ENCODE measurements at regions not wholly inside any gene's neighbourhood (a gene's known extent, or its start where the extent isn't known, plus 50 kb on each side); places are given as distances from the start of the nearest gene placed in this dataset.
"Not testable (repeated sequence)": the region's sequence is repeated elsewhere in the genome, so short reads cannot be mapped to it uniquely, and the experiment has no call there.

GRCh38 chr6:169861431-169862042 is 110.1 kb downstream of the ERMARD start:
- H3K9me3 Mint-ChIP-seq: peaks cover 36% of the 10 kb centered on the region
- intact Hi-C loops (cut with micrococcal nuclease): no loop called here
- no peak overlapping the region for H3K4me3 Mint-ChIP-seq
- H3K27me3 Mint-ChIP-seq: no peaks in the 10 kb centered on the region
- no peaks in the 10 kb centered on the region for H3K4me1 Mint-ChIP-seq (ENCODE audit: low read depth)
- no peaks in the 10 kb centered on the region for H3K36me3 Mint-ChIP-seq (ENCODE audit: low read depth)
- H3K27ac Mint-ChIP-seq: no peak overlapping the region

- no peak overlapping the region for H3K4me3 Mint-ChIP-seq
- peaks cover 43% of the 10 kb centered on the region for H3K9me3 Mint-ChIP-seq
- no peak overlapping the region for H3K27ac Mint-ChIP-seq
- H3K36me3 Mint-ChIP-seq (ENCODE audit: low read depth): no peaks in the 10 kb centered on the region
- no peaks in the 10 kb centered on the region for H3K4me1 Mint-ChIP-seq (ENCODE audit: low read depth)
- intact Hi-C loops (cut with micrococcal nuclease): no loop called here
- H3K27me3 Mint-ChIP-seq: no peaks in the 10 kb centered on the region
Measured at GRCh38 chr6:169859978-169860703, 108.7 kb downstream of the ERMARD start.

- H3K4me3 Mint-ChIP-seq: no peak overlapping the region
- no peak overlapping the region for H3K27ac Mint-ChIP-seq
- H3K36me3 Mint-ChIP-seq (ENCODE audit: low read depth): no peaks in the 10 kb centered on the region
- H3K9me3 Mint-ChIP-seq: peaks cover 43% of the 10 kb centered on the region
- H3K4me1 Mint-ChIP-seq (ENCODE audit: low read depth): no peaks in the 10 kb centered on the region
- intact Hi-C loops (cut with micrococcal nuclease): no loop called here
- H3K27me3 Mint-ChIP-seq: no peaks in the 10 kb centered on the region
Measured at GRCh38 chr6:169859401-169859977, 108.1 kb downstream of the ERMARD start.

GRCh38 chr6:169858935-169859351 is 107.5 kb downstream of the ERMARD start:
- intact Hi-C loops (cut with micrococcal nuclease): no loop called here

DNA sequence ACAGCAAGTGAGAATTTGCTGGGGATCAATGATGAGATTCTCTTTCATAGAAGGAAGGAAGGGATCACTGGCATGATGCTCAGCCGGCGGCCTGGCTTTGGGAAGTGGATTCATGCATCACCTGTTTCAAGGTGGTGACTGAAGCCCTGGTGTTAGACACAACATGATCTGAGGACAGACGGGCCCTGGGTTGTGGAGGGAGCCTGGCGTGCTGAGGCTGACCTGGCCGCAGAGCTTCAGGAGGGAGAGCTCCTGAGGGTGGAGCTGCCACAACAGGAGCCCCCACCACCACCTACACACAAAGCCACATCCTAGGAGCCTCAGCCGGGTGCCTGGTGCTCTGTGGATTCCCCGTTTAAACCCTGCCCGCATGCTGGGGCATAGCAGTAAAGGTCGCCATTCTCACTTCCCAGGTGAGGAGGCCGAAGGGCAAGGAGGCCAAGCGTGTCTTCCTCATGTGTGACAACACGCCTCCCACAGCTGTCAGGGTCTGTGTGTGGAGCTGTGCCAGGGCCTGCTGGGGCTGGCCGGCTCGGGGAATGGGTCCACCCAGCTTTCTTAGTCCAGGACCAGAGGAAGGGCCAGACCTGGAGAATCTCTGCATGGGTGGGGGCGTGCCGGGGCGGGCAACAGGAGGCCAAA is 107.0 kb downstream of the ERMARD start:
- Mint-ChIP-seq H3K9me3 (peaks cover 43% of the 10 kb centered on the region), H3K27ac (no peak overlapping the region), H3K36me3 (ENCODE audit: low read depth) (no peaks in the 10 kb centered on the region), H3K4me3 (no peak overlapping the region), H3K27me3 (no peaks in the 10 kb centered on the region), H3K4me1 (ENCODE audit: low read depth) (no peaks in the 10 kb centered on the region)
- intact Hi-C loops (cut with micrococcal nuclease): no loop called here

More at GRCh38 chr6:169858935-169859351, 107.5 kb downstream of the ERMARD start:
- H3K9me3 Mint-ChIP-seq: peaks cover 43% of the 10 kb centered on the region
- H3K4me3 Mint-ChIP-seq: no peak overlapping the region
- no peaks in the 10 kb centered on the region for H3K36me3 Mint-ChIP-seq (ENCODE audit: low read depth)
- no peaks in the 10 kb centered on the region for H3K4me1 Mint-ChIP-seq (ENCODE audit: low read depth)
- no peak overlapping the region for H3K27ac Mint-ChIP-seq
- H3K27me3 Mint-ChIP-seq: no peaks in the 10 kb centered on the region

- intact Hi-C loops (cut with micrococcal nuclease): no loop called here
- H3K27ac Mint-ChIP-seq: no peak overlapping the region
- H3K36me3 Mint-ChIP-seq (ENCODE audit: low read depth): no peaks in the 10 kb centered on the region
- H3K9me3 Mint-ChIP-seq: peaks cover 49% of the 10 kb centered on the region
- no peaks in the 10 kb centered on the region for H3K4me1 Mint-ChIP-seq (ENCODE audit: low read depth)
- no peaks in the 10 kb centered on the region for H3K27me3 Mint-ChIP-seq
- H3K4me3 Mint-ChIP-seq: no peak overlapping the region
Measured at GRCh38 chr6:169857343-169858292, 106.2 kb downstream of the ERMARD start.

DNA sequence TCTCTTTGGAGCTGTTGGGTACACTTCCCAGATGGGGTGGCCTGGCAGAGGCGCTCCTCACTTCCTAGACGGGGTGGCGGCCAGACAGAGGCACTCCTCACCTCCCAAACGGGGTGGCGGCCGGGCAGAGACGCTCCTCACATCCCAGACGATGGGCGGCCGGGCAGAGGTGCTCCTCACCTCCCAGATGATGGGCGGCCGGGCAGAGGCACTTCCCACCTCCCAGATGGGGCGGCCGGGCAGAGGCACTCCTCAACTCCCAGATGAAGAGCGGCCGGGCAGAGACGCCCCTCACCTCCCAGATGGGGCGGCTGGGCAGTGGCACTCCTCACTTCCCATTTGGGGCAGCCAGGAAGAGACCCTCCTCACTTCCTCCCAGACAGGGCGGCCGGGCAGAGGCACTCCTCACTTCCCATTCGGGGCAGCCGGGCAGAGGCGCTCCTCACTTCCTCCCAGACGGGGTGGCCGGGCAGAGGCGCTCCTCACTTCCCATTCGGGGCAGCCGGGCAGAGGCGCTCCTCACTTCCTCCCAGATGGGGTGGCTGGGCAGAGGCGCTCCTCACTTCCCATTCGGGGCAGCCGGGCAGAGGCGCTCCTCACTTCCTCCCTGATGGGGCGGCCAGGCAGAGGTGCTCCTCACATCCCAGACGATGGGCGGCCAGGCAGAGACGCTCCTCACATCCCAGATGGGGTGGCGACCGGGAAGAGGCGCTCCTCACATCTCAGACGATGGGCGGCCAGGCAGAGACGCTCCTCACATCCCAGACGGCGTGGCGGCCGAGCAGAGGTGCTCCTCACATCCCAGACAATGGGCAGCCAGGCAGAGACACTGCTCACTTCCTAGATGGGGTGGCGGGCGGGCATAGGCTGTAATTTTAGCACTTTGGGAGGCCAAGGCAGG is 105.3 kb downstream of the ERMARD start:
- H3K27ac Mint-ChIP-seq; intact Hi-C loops (cut with micrococcal nuclease); H3K4me1 Mint-ChIP-seq (ENCODE audit: low read depth); H3K36me3 Mint-ChIP-seq (ENCODE audit: low read depth); H3K4me3 Mint-ChIP-seq; H3K27me3 Mint-ChIP-seq: not testable (repeated sequence)
- peaks cover 50% of the 10 kb centered on the region for H3K9me3 Mint-ChIP-seq

DNA sequence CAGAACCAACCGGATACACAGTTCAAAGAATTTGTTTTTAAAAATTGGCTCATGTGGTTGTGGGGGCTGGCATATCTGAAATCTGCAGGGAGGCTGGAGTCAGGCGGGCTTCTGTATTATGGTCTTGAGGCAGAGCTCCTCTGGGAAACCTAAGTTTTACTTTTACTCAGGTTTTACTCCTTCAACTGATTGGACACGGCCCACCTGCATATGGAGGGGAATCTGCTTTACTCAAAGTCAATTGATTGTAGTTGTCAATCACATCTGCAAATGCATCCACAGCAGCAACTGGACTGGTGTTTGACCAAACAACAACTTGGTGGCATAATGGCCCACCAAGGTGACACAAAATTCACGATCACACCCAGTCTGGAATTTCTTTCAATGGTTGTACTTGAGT is 103.4 kb downstream of the ERMARD start:
- no peaks in the 10 kb centered on the region for H3K36me3 Mint-ChIP-seq (ENCODE audit: low read depth)
- no peak overlapping the region for H3K4me3 Mint-ChIP-seq
- H3K9me3 Mint-ChIP-seq: peaks cover 48% of the 10 kb centered on the region
- intact Hi-C loops (cut with micrococcal nuclease): no loop called here
- H3K4me1 Mint-ChIP-seq (ENCODE audit: low read depth): no peaks in the 10 kb centered on the region
- H3K27ac Mint-ChIP-seq: no peak overlapping the region
- H3K27me3 Mint-ChIP-seq: no peaks in the 10 kb centered on the region

GRCh38 chr6:169854083-169854725 is 102.8 kb downstream of the ERMARD start:
- Mint-ChIP-seq H3K9me3 (peaks cover 42% of the 10 kb centered on the region), H3K36me3 (ENCODE audit: low read depth) (no peaks in the 10 kb centered on the region), H3K27me3 (no peaks in the 10 kb centered on the region), H3K4me1 (ENCODE audit: low read depth) (no peaks in the 10 kb centered on the region), H3K4me3 (no peak overlapping the region), H3K27ac (no peak overlapping the region)
- intact Hi-C loops (cut with micrococcal nuclease): no loop called here

GRCh38 chr6:169853196-169854082 is 102.0 kb downstream of the ERMARD start:
- peaks cover 42% of the 10 kb centered on the region for H3K9me3 Mint-ChIP-seq
- no peak overlapping the region for H3K27ac Mint-ChIP-seq
- no peak overlapping the region for H3K4me3 Mint-ChIP-seq
- no peaks in the 10 kb centered on the region for H3K27me3 Mint-ChIP-seq
- no peaks in the 10 kb centered on the region for H3K36me3 Mint-ChIP-seq (ENCODE audit: low read depth)
- intact Hi-C loops (cut with micrococcal nuclease): no loop called here
- no peaks in the 10 kb centered on the region for H3K4me1 Mint-ChIP-seq (ENCODE audit: low read depth)

- H3K27me3 Mint-ChIP-seq: no peaks in the 10 kb centered on the region
- no peak overlapping the region for H3K27ac Mint-ChIP-seq
- no peaks in the 10 kb centered on the region for H3K36me3 Mint-ChIP-seq (ENCODE audit: low read depth)
- intact Hi-C loops (cut with micrococcal nuclease): no loop called here
- H3K4me1 Mint-ChIP-seq (ENCODE audit: low read depth): no peaks in the 10 kb centered on the region
- H3K4me3 Mint-ChIP-seq: no peak overlapping the region
- peaks cover 34% of the 10 kb centered on the region for H3K9me3 Mint-ChIP-seq
Measured at GRCh38 chr6:169852504-169853195, 101.2 kb downstream of the ERMARD start.
